Uterus (tissue), 3 donors: ENCODE measurements at regions not wholly inside any gene's neighbourhood (a gene's known extent, or its start where the extent isn't known, plus 50 kb on each side); places are given as distances from the start of the nearest gene placed in this dataset.
"Not testable (repeated sequence)": the region's sequence is repeated elsewhere in the genome, so short reads cannot be mapped to it uniquely, and the experiment has no call there.

Source experiments
- DNase-seq, 2 donors: peaks; one replicate each; pipeline ENCODE4 v3.0.0-alpha.2; 2019 to 2020
- H3K27ac ChIP-seq, 2 donors: fragments of 200-600 bp; sonication (generic); 1 replicate in 1 of 2; 2 replicates in 1 of 2; pipeline ENCODE4 v1.5.1; 2016 to 2018
- H3K27me3 ChIP-seq, 2 donors: fragments of 200-600 bp; sonication (generic); one replicate each; pipeline ENCODE4 v1.5.1; 2018 to 2019; ENCODE audit warnings: control low read depth in 1 of 2
- H3K36me3 ChIP-seq, 2 donors: fragments of 200-600 bp; sonication (generic); one replicate each; pipeline ENCODE4 v1.5.1; 2019; ENCODE audit warnings: control low read depth in 1 of 2
- H3K4me1 ChIP-seq, 2 donors: fragments of 200-600 bp; sonication (generic); one replicate each; pipeline ENCODE4 v1.5.1; 2018 to 2019; ENCODE audit warnings: control low read depth in 1 of 2
- H3K4me3 ChIP-seq, 2 donors: fragments of 200-600 bp; sonication (generic); 1 replicate in 1 of 2; 2 replicates in 1 of 2; pipeline ENCODE4 v1.5.1; 2018 to 2019; ENCODE audit warnings: mild to moderate bottlenecking in 1 of 2
- H3K9me3 ChIP-seq, 2 donors: fragments of 200-600 bp; sonication (generic); one replicate each; pipeline ENCODE4 v1.5.1; 2019; ENCODE audit warnings: control low read depth in 1 of 2
- CTCF ChIP-seq, 4 experiments: fragments of 200-600 bp in 2 of 4; fragments of 450-650 bp in 2 of 4; sonication (generic) in 2 of 4; IDR thresholded peaks; one replicate each; pipeline ENCODE4 v1.5.1; 2016 to 2019; ENCODE audit warnings: antibody characterized with exemption in 4 of 4, mild to moderate bottlenecking in 2 of 4, moderate library complexity in 1 of 4
- POLR2A ChIP-seq, 2 donors: fragments of 450-650 bp; IDR thresholded peaks; one replicate each; pipeline ENCODE4 v1.6.1; 2016; ENCODE audit warnings: antibody characterized with exemption in 2 of 2, mild to moderate bottlenecking in 1 of 2, moderate library complexity in 1 of 2
- intact Hi-C: fragments of 100-400 bp; cut with DNase I; formaldehyde crosslinking; loops from one replicate; pipeline ENCODE4 v1.15.1; 2023; ENCODE audit warnings: low total_unique reads
- donor health status: DM: yes; HTN: yes; CAD: no.

DNA sequence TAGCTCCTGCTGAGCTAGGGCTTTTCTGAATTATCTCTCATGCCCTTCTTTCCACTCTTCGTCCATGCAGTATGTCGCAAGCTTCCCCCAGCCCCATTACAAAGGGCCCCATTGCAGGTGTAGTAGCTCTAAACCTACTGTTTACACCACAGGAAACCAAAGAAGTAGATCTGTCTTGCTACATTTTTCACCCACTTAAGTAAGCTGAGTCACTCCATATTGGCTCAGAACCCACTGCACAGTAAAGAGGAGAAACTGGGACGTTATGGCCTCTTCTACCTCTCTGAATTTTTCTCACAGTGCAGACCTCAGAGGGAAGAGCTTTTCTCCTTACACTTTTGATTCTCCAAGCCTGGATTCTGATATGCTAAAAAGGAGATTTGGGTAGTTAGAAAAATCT is 200.2 kb downstream of the SMARCA1 start:
- Histone ChIP-seq H3K27me3 (no peaks in the 10 kb centered on the region), H3K9me3 (no peaks in the 10 kb centered on the region), H3K4me1 (no peaks in the 10 kb centered on the region), H3K27ac (no peak overlapping the region), H3K36me3 (no peaks in the 10 kb centered on the region), H3K4me3 (no peak overlapping the region)
- intact Hi-C loops: no loop called here
- TF ChIP-seq CTCF (IDR thresholded peaks at IDR 0.05) (no peak), POLR2A (IDR thresholded peaks at IDR 0.05) (no peak)
- no peak for DNase-seq

GRCh38 chrX:129318375-129318774 is 204.9 kb downstream of the SMARCA1 start:
- Histone ChIP-seq H3K4me3 (no peak overlapping the region), H3K27ac (no peak overlapping the region), H3K36me3 (no peaks in the 10 kb centered on the region), H3K27me3 (no peaks in the 10 kb centered on the region), H3K9me3 (no peaks in the 10 kb centered on the region), H3K4me1 (no peaks in the 10 kb centered on the region)
- intact Hi-C loops: no loop called here
- no peak for DNase-seq
- no peak for TF ChIP-seq POLR2A (IDR thresholded peaks at IDR 0.05)
- no peak for TF ChIP-seq CTCF (IDR thresholded peaks at IDR 0.05)

GRCh38 chrX:129316461-129316860 is 206.8 kb downstream of the SMARCA1 start:
- no peaks in the 10 kb centered on the region for H3K36me3 ChIP-seq
- intact Hi-C loops: no loop called here
- no peak overlapping the region for H3K27ac ChIP-seq
- H3K27me3 ChIP-seq: no peaks in the 10 kb centered on the region
- H3K9me3 ChIP-seq: no peaks in the 10 kb centered on the region
- no peaks in the 10 kb centered on the region for H3K4me1 ChIP-seq
- no peak for TF ChIP-seq CTCF (IDR thresholded peaks at IDR 0.05)
- no peak for TF ChIP-seq POLR2A (IDR thresholded peaks at IDR 0.05)
- DNase-seq: no peak
- no peak overlapping the region for H3K4me3 ChIP-seq

DNA sequence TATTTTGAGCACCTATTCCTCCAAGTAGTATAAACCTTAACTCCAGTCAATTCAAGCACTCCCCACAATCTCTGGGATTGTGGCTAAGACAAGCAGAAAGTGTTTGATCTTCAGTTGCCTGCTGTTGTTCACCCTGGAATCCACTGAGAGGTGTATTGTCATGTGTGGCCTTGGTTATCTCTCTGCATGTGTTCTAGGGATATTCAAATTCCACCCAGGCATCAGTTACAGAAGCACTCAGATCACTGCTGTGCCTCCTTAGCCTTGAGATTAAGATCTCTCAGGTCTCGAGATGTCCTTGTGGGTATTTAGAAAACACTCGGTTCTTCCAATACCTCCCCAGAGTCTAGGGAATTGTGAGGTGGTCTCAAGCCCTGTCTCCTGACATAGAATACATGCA is 213.3 kb downstream of the SMARCA1 start:
- H3K27me3 ChIP-seq: no peaks in the 10 kb centered on the region
- H3K4me1 ChIP-seq: no peaks in the 10 kb centered on the region
- intact Hi-C loops: no loop called here
- no peaks in the 10 kb centered on the region for H3K36me3 ChIP-seq
- no peak overlapping the region for H3K27ac ChIP-seq
- no peak for DNase-seq
- H3K4me3 ChIP-seq: no peak overlapping the region
- TF ChIP-seq POLR2A (IDR thresholded peaks at IDR 0.05) (no peak), CTCF (IDR thresholded peaks at IDR 0.05) (no peak)
- no peaks in the 10 kb centered on the region for H3K9me3 ChIP-seq

GRCh38 chrX:129262912-129263311 is 260.4 kb downstream of the SMARCA1 start:
- Histone ChIP-seq H3K27ac (no peak overlapping the region), H3K4me3 (no peak overlapping the region), H3K36me3 (no peaks in the 10 kb centered on the region), H3K27me3 (no peaks in the 10 kb centered on the region), H3K4me1 (no peaks in the 10 kb centered on the region), H3K9me3 (no peaks in the 10 kb centered on the region)
- DNase-seq: no peak
- intact Hi-C loops: no loop called here
- TF ChIP-seq POLR2A (IDR thresholded peaks at IDR 0.05) (no peak), CTCF (IDR thresholded peaks at IDR 0.05) (no peak)

GRCh38 chrX:129255516-129255915 is 267.8 kb downstream of the SMARCA1 start:
- H3K27me3 ChIP-seq, H3K9me3 ChIP-seq, H3K36me3 ChIP-seq, H3K4me3 ChIP-seq, intact Hi-C loops, H3K27ac ChIP-seq, H3K4me1 ChIP-seq, DNase-seq: not testable (repeated sequence)
